ENCODE measurements at regions not wholly inside any gene's neighbourhood (a gene's known extent, or its start where the extent isn't known, plus 50 kb on each side); places are given as distances from the start of the nearest gene placed in this dataset.
"Not testable (repeated sequence)": the region's sequence is repeated elsewhere in the genome, so short reads cannot be mapped to it uniquely, and the experiment has no call there.

DNA sequence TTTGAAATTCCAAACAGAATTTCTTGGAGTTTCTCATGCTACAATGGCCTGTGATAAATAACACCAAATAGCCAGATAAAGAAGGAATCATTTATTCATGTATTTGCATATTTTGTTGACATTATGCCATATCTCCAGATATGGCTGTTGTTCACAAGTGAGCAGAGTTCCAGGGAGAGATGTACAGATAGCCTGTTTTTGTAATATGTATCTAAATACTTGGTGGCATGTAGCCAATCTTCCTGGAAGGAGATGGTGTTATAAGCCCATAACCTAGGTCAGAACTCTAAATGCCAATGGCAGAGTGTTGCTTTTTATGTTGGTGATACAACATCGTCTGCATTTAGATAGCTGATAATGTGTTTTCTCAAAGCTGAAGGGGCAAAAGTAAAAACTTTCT is 292.2 kb downstream of the FBXO8 start:
- no peak overlapping the region for H3K27ac ChIP-seq
- TF ChIP-seq, protein P1, sequence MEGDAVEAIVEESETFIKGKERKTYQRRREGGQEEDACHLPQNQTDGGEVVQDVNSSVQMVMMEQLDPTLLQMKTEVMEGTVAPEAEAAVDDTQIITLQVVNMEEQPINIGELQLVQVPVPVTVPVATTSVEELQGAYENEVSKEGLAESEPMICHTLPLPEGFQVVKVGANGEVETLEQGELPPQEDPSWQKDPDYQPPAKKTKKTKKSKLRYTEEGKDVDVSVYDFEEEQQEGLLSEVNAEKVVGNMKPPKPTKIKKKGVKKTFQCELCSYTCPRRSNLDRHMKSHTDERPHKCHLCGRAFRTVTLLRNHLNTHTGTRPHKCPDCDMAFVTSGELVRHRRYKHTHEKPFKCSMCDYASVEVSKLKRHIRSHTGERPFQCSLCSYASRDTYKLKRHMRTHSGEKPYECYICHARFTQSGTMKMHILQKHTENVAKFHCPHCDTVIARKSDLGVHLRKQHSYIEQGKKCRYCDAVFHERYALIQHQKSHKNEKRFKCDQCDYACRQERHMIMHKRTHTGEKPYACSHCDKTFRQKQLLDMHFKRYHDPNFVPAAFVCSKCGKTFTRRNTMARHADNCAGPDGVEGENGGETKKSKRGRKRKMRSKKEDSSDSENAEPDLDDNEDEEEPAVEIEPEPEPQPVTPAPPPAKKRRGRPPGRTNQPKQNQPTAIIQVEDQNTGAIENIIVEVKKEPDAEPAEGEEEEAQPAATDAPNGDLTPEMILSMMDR (conservative IDR thresholded peaks at IDR 0.05), result no peak

DNA sequence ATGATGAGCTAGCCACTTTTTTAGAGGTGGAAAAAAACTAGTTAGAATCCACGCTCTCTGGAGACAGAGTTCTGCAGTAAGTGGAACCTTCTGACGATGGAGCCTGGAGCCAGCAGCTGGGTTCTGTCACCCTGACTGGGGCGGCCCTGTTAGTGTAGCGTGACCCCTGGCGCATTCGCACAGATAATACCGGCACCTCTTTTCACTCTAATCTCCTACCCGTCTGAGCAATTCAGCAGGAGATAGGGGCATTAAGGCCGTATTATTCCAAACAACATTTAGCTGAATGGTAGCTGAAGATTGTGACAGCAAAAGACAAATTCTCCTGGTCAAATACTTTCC is 292.6 kb downstream of the FBXO8 start:
- no peak overlapping the region for H3K27ac ChIP-seq
- TF ChIP-seq, protein P1 (conservative IDR thresholded peaks at IDR 0.05), result no peak

DNA sequence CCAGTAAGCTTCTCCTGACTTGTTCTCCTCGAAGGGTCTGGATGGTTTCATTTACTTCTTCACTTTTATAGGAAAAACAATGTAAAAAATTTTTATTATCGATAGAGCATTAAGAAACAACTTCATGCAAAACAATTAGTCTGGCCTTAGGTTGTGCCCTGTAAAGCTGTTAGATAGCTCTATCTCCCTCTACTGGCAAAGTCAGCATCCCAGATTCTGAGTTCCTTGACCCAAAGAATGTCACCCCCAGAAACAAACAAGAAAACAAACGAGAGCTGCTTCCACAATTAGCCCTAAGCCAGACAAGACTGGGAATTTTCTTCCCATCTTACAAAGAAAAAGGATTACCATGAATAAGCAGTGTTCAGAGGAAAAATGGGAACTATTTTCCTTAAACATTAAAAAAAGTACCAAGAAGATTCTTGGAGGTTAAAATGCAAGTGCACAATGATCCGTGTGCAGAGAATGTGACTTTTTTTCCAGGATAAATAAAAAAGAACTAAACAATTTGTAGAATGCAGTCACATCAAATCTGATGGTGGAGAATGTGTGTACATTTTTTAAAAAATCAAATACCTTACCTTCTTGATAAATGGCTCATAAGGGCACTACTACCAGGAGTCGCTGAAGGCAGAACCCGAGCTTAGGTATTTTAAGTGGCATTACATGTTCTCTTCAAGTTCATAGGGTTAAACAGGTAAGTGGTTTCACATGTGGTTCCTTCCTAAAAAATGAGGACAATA is 293.2 kb downstream of the FBXO8 start:
- TF ChIP-seq, protein P1 (conservative IDR thresholded peaks at IDR 0.05), result peak; percentile 87
- H3K27ac ChIP-seq, result no peak overlapping the region

DNA sequence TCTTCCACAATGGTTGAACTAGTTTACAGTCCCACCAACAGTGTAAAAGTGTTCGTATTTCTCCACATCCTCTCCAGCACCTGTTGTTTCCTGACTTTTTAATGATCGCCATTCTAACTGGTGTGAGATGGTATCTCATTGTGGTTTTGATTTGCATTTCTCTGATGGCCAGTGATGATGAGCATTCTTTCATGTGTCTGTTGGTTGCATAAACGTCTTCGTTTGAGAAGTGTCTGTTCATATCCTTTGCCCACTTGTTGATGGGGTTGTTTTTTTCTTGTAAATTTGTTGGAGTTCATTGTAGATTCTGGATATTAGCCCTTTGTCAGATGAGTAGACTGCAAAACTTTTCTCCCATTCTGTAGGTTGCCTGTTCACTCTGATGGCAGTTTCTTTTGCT is 319.9 kb downstream of the FBXO8 start:
- H3K27ac ChIP-seq, result not testable (repeated sequence)

DNA sequence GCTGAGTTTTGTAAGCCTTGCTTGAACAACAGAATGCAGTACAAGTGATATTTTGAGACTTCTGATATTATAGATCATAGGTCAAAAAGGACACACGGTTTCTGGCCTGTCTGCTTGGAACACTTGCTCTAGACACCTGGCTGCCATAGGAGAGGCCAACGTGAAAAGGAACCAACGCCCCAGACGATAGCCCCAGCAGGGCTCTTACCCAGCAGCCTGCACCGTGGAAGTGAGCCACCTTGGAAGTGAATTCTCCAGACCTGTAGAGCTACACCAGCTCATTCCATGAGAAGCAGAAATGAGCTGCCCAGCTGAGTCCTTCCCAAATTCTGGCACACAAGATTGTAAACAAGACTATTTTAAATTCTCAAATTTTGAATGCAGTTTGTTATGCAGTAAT is 323.1 kb downstream of the FBXO8 start:
- H3K27ac ChIP-seq, result no peak overlapping the region
- TF ChIP-seq, protein P1 (conservative IDR thresholded peaks at IDR 0.05), result no peak

DNA sequence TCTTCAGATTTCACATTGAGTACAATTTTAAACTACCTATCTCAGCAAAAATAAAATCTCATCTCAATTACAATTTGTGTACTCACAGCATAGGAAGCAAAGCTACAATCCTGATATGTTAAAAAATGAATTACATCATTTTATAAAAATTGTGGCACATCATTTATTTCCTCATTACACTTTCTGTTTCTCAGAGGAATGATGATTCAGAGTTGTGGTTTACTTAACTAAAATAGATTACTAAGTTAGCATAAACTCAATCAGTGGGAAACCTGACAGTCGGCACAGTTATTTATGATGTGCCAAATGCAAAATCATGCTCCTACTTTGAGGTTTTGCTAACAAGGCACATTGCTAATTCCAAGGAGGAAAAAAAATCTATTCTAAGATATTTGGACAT is 325.0 kb downstream of the FBXO8 start:
- H3K27ac ChIP-seq, result no peak overlapping the region
- TF ChIP-seq, protein P1 (conservative IDR thresholded peaks at IDR 0.05), result no peak

DNA sequence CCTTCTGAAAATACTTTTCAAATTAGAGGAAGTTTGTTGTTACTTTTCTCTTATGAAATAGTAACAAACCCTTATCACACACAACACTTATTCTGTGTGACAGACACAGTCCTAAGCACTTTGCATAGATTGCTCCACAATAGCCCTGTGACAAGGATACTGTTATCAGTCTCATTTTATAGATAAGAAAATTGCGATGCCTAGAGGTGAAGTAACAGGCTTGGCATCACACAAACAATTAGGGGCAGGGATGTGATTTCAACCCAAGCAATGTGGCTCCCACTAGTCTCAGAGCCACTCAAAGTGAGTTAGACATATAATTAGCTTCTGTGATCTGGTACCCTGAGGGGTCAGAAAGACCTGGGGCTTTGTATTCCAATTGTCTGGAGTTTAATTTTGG is 339.9 kb downstream of the FBXO8 start:
- H3K27ac ChIP-seq, result no peak overlapping the region
- TF ChIP-seq, protein P1 (conservative IDR thresholded peaks at IDR 0.05), result no peak

DNA sequence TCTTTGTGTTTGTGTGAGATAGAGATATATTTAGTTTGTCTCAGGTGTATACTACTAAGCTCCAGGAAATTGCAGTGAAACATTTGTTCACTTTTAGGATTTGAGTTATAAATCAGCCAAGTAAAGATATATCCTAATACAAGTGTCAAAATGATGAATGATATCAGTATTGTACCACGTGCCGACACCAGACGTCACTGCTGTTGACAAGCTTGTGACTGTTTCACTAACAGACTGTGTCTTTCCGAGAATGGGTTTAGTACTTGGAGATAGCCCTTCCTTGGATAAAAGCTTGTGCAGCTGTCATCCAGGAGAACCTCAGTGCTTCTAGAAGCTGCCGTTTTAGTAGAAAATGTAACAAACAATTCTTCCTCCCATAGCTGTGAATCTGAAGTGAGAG is 343.3 kb downstream of the FBXO8 start:
- TF ChIP-seq, protein P1 (conservative IDR thresholded peaks at IDR 0.05), result no peak
- H3K27ac ChIP-seq, result no peak overlapping the region
